ENCODE measurements at regions not wholly inside any gene's neighbourhood (a gene's known extent, or its start where the extent isn't known, plus 50 kb on each side); places are given as distances from the start of the nearest gene placed in this dataset.

- POLR2A ChIA-PET, result interaction anchor here (0.5 to 0.6 kb wide), 2 partner anchors 1097 to 1207 kb away, joined by 3 to 5 read pairs; no protein-coding TSS in a partner anchor
- H3K27me3 Mint-ChIP-seq, result no peaks in the 10 kb centered on the region
- H3K4me1 Mint-ChIP-seq (ENCODE audit: low read depth), result no peaks in the 10 kb centered on the region
- CTCF ChIA-PET, result no interaction called here
- no peak overlapping the region for H3K4me3 Mint-ChIP-seq
- H3K9me3 Mint-ChIP-seq, result no peaks in the 10 kb centered on the region
- no peak overlapping the region for H3K27ac Mint-ChIP-seq
- DNase-seq, result no peak
- ATAC-seq, result no peak
- H3K36me3 Mint-ChIP-seq (ENCODE audit: low read depth), result no peaks in the 10 kb centered on the region
- TF ChIP-seq CTCF (IDR thresholded peaks at IDR 0.05), result no peak
- intact Hi-C loops (cut with micrococcal nuclease), result no loop called here
Observed at GRCh38 chr3:162677475-162677874, 1180.9 kb downstream of the OTOL1 start.

DNA sequence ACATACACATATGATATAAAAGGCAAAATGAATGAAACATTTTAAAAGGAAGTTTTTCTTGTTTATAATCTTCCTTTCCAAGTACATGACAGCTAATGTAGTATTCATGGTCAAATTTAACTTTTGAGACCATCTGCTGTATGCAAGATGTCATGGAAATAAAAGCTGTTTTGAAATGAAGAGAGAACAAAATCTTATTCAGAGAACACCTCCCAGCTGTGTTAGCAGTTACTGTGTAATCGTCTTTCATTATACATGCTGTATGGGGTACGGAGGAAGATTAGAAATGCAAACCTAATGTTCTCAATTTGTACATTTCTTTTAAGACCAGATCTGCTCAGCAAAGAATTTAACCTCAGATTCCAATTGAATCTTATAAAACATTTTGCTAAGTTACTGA is 1182.3 kb downstream of the OTOL1 start:
- intact Hi-C loops (cut with micrococcal nuclease), result no loop called here
- no peak for TF ChIP-seq CTCF (IDR thresholded peaks at IDR 0.05)
- H3K9me3 Mint-ChIP-seq, result no peaks in the 10 kb centered on the region
- no peaks in the 10 kb centered on the region for H3K4me1 Mint-ChIP-seq (ENCODE audit: low read depth)
- ChIA-PET CTCF (no interaction called here), POLR2A (no interaction called here)
- no peaks in the 10 kb centered on the region for H3K36me3 Mint-ChIP-seq (ENCODE audit: low read depth)
- DNase-seq (no peak), ATAC-seq (no peak)
- no peak overlapping the region for H3K27ac Mint-ChIP-seq
- no peaks in the 10 kb centered on the region for H3K27me3 Mint-ChIP-seq
- no peak overlapping the region for H3K4me3 Mint-ChIP-seq

GRCh38 chr3:162684260-162684659 is 1187.7 kb downstream of the OTOL1 start:
- Mint-ChIP-seq H3K9me3 (no peaks in the 10 kb centered on the region), H3K27ac (no peak overlapping the region), H3K27me3 (no peaks in the 10 kb centered on the region), H3K4me1 (ENCODE audit: low read depth) (no peaks in the 10 kb centered on the region), H3K36me3 (ENCODE audit: low read depth) (no peaks in the 10 kb centered on the region), H3K4me3 (no peak overlapping the region)
- ChIA-PET POLR2A (no interaction called here), CTCF (interaction anchor here (0.7 kb wide), 1 partner anchor 739 kb away, joined by 3 read pairs; no protein-coding TSS in a partner anchor)
- TF ChIP-seq CTCF (IDR thresholded peaks at IDR 0.05), result no peak
- ATAC-seq (no peak), DNase-seq (no peak)
- intact Hi-C loops (cut with micrococcal nuclease), result no loop called here

GRCh38 chr3:162699291-162699690 is 1202.7 kb downstream of the OTOL1 start:
- ChIA-PET CTCF (no interaction called here), POLR2A (no interaction called here)
- DNase-seq (no peak), ATAC-seq (no peak)
- Mint-ChIP-seq H3K36me3 (ENCODE audit: low read depth) (no peaks in the 10 kb centered on the region), H3K9me3 (peaks cover 2% of the 10 kb centered on the region), H3K27me3 (no peaks in the 10 kb centered on the region), H3K27ac (no peak overlapping the region), H3K4me3 (no peak overlapping the region), H3K4me1 (ENCODE audit: low read depth) (no peaks in the 10 kb centered on the region)
- intact Hi-C loops (cut with micrococcal nuclease), result no loop called here
- no peak for TF ChIP-seq CTCF (IDR thresholded peaks at IDR 0.05)

- Mint-ChIP-seq H3K9me3 (peaks cover 2% of the 10 kb centered on the region), H3K27me3 (no peaks in the 10 kb centered on the region), H3K27ac (no peak overlapping the region), H3K36me3 (ENCODE audit: low read depth) (no peaks in the 10 kb centered on the region), H3K4me1 (ENCODE audit: low read depth) (no peaks in the 10 kb centered on the region), H3K4me3 (no peak overlapping the region)
- ChIA-PET CTCF (no interaction called here), POLR2A (no interaction called here)
- DNase-seq (no peak), ATAC-seq (no peak)
- intact Hi-C loops (cut with micrococcal nuclease), result no loop called here
- TF ChIP-seq CTCF (IDR thresholded peaks at IDR 0.05), result no peak
Observed at GRCh38 chr3:162701211-162701610, 1204.6 kb downstream of the OTOL1 start.
